ENCODE measurements at regions not wholly inside any gene's neighbourhood (a gene's known extent, or its start where the extent isn't known, plus 50 kb on each side); places are given as distances from the start of the nearest gene placed in this dataset.

- in situ Hi-C loops (cut with MboI; ENCODE audit: low sequenced_read_pairs, unreplicated experiment), result no loop called here
- no peak for DNase-seq (ENCODE audit: low spot score)
- no peak for TF ChIP-seq CTCF (IDR thresholded peaks at IDR 0.05; ENCODE audit: borderline replicate concordance, control extremely low read depth, extremely low read depth, insufficient read depth, missing control alignments)
These were observed 168.7 kb upstream of the FMN2 start for GRCh38 chr1:239922778-239923522.

DNA sequence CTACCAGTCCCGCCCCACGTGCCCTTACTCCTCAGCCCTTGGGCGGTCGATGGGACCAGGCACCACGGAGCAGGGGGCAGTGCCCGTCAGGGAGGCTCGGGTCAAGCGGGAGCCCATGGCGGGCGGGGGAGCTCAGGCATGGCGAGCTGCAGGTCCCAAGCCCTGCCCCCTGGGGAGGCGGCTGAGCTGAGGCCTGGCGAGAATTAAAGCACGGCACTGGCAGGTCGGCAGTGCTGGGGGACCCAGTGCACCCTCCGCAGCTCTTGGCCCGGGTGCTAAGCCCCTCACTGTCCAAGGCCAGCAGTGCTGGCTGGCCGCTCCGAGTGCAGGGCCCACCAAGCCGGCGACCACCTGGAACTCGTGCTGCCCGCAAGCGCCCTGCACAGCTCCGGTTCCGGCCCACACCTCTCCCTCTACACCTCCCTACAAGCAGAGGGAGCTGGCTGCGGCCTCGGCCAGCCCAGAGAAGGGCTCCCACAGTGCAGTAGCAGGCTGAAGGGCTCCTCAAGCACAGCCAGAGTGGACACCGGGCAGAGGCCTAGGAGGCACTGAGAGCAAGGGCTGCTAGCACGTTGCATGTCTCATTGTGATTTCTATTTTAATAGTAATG, 166.8 kb upstream of the FMN2 start:
- TF ChIP-seq CTCF (IDR thresholded peaks at IDR 0.05; ENCODE audit: borderline replicate concordance, control extremely low read depth, extremely low read depth, insufficient read depth, missing control alignments), result no peak
- in situ Hi-C loops (cut with MboI; ENCODE audit: low sequenced_read_pairs, unreplicated experiment), result no loop called here
- no peak for DNase-seq (ENCODE audit: low spot score)

DNA sequence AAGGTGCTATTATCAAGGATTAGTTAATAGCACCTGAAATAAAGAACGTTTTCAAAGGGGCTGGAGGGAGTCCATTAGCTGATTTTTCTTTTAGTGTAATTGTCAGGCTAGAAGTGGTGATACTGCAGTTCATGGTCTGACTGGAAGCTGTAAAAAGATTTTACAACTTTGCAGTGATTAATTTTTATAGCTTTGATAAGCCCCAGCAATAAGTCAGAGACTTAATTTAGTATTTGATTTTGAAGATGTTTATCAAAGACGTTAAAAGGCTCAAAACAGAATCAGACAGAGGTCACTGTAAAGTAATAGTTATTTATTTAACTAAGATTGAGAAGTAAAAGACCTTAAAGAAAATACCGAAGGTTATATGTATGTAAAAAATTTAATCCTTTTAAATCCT, 165.5 kb upstream of the FMN2 start:
- no peak for TF ChIP-seq CTCF (IDR thresholded peaks at IDR 0.05; ENCODE audit: borderline replicate concordance, control extremely low read depth, extremely low read depth, insufficient read depth, missing control alignments)
- in situ Hi-C loops (cut with MboI; ENCODE audit: low sequenced_read_pairs, unreplicated experiment), result no loop called here
- no peak for DNase-seq (ENCODE audit: low spot score)

DNA sequence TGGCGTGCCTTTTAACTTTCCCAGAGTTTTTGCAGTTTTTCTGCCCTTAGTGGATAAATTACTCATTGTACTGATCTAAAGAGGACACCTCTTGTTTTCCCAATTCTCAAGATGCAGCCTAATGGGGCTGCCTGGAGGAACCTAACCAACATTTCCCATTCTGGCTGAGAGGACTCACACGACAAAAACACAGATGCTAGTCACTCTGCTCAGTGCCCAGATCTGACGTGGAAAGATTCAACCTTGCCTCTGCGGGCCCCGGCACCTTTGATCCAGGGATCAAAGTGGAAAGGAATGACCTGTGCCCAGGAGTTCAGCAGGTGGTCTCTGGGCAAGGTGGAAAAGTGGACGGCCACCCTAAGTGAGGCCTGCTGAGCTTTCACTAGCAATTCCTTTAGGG, 162.4 kb upstream of the FMN2 start:
- DNase-seq (ENCODE audit: low spot score), result no peak
- no peak for TF ChIP-seq CTCF (IDR thresholded peaks at IDR 0.05; ENCODE audit: borderline replicate concordance, control extremely low read depth, extremely low read depth, insufficient read depth, missing control alignments)
- in situ Hi-C loops (cut with MboI; ENCODE audit: low sequenced_read_pairs, unreplicated experiment), result no loop called here

DNA sequence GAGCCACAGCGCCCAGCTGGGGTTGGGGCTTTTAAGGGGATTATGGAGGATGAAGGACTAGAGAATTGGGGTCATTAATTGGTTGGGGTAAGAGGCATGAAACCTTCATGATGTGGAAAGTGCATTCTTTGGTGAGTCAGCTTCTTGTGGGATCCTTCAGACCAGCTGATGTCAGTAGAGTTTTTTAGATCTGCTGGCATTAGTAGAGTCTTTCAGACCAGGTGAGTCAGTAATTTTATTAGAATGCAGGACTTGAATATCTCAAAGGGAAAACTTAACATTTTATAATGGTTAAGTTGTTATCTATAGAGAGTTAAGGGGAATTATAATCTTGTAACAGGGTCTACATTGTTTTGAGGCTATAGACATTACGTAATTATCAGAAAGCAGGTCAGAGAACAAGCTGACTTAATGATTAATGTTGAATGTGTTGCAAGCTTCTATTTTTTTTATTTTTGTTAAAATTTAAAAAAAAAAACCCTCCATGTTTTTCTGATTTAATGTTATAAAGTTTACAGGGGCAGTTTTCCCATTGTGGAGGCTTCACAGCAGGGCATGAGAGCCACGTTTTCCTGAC, 160.9 kb upstream of the FMN2 start:
- TF ChIP-seq CTCF (IDR thresholded peaks at IDR 0.05; ENCODE audit: borderline replicate concordance, control extremely low read depth, extremely low read depth, insufficient read depth, missing control alignments), result no peak
- in situ Hi-C loops (cut with MboI; ENCODE audit: low sequenced_read_pairs, unreplicated experiment), result no loop called here
- no peak for DNase-seq (ENCODE audit: low spot score)

GRCh38 chr1:239931341-239931740, 160.3 kb upstream of the FMN2 start:
- in situ Hi-C loops (cut with MboI; ENCODE audit: low sequenced_read_pairs, unreplicated experiment), result no loop called here
- TF ChIP-seq CTCF (IDR thresholded peaks at IDR 0.05; ENCODE audit: borderline replicate concordance, control extremely low read depth, extremely low read depth, insufficient read depth, missing control alignments), result no peak
- DNase-seq (ENCODE audit: low spot score), result no peak
